ENCODE measurements at regions not wholly inside any gene's neighbourhood (a gene's known extent, or its start where the extent isn't known, plus 50 kb on each side); places are given as distances from the start of the nearest gene placed in this dataset.

DNA sequence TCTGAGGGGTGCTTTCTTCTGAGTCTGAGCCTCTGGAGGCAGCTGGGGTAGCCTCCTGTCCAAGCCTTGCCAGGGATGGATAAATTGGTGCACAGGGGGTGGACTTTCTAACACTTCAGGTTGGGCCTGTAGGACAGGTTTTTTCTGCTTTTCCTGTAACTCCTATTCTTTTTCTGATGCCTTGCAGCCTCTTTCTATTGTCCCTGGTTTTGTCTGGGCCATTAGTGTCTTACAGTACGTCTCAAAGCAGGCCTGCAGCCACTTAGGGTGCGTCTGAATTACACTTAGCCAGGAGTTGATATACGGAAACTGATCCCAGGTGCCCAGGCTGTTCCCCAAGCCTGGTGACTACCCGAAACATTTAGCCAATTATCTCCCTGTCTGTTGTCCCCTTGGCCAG, 213.3 kb upstream of the HTR2A start:
- TF ChIP-seq, protein P1, sequence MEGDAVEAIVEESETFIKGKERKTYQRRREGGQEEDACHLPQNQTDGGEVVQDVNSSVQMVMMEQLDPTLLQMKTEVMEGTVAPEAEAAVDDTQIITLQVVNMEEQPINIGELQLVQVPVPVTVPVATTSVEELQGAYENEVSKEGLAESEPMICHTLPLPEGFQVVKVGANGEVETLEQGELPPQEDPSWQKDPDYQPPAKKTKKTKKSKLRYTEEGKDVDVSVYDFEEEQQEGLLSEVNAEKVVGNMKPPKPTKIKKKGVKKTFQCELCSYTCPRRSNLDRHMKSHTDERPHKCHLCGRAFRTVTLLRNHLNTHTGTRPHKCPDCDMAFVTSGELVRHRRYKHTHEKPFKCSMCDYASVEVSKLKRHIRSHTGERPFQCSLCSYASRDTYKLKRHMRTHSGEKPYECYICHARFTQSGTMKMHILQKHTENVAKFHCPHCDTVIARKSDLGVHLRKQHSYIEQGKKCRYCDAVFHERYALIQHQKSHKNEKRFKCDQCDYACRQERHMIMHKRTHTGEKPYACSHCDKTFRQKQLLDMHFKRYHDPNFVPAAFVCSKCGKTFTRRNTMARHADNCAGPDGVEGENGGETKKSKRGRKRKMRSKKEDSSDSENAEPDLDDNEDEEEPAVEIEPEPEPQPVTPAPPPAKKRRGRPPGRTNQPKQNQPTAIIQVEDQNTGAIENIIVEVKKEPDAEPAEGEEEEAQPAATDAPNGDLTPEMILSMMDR (IDR thresholded peaks at IDR 0.05) = no peak
- TF ChIP-seq POLR2A (IDR thresholded peaks at IDR 0.05) = no peak

Measured in adrenal gland (tissue), 5 donors.